ENCODE measurements at regions not wholly inside any gene's neighbourhood (a gene's known extent, or its start where the extent isn't known, plus 50 kb on each side); places are given as distances from the start of the nearest gene placed in this dataset.
"Not testable (repeated sequence)": the region's sequence is repeated elsewhere in the genome, so short reads cannot be mapped to it uniquely, and the experiment has no call there.

DNA sequence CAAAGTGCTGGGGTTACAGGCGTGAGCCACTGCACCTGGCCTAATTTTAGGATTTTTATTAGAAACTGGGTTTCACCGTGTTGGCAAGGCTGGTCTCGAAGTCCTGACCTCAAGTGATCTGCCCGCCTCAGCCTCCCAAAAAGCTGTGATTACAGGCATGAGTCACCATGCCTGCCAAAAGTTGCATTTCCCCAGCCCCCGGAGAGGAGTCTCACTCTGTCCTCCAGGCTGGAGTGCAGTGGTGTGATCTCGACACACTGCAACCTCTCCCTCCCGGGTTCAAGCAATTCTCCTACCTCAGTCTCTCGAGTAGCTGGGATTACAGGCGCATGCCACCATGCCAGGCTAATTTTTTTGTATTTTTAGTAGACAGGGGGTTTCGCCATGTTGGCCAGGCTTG is 122.0 kb upstream of the KCTD7 start:
- not testable (repeated sequence) for H3K4me1 ChIP-seq (ENCODE audit: control insufficient read depth in 2 of 2, insufficient read depth in 2 of 2, low read length in 1 of 2); H3K27me3 ChIP-seq (ENCODE audit: control insufficient read depth in 1 of 2, insufficient read depth in 2 of 2, low read length in 2 of 2); H3K36me3 ChIP-seq (ENCODE audit: control insufficient read depth in 2 of 2, insufficient read depth in 2 of 2, low read length in 1 of 2); H3K9me3 ChIP-seq (ENCODE audit: control insufficient read depth in 2 of 2, insufficient read depth in 1 of 2, low read depth in 1 of 2, low read length in 1 of 2); H3K4me3 ChIP-seq (ENCODE audit: low read depth in 1 of 2, low read length in 2 of 2); H3K27ac ChIP-seq (ENCODE audit: low read depth in 2 of 2, low read length in 1 of 2)
- WGBS, 2 donors = 64 to 73% methylated on average over 10 of the region's 10 CpGs

DNA sequence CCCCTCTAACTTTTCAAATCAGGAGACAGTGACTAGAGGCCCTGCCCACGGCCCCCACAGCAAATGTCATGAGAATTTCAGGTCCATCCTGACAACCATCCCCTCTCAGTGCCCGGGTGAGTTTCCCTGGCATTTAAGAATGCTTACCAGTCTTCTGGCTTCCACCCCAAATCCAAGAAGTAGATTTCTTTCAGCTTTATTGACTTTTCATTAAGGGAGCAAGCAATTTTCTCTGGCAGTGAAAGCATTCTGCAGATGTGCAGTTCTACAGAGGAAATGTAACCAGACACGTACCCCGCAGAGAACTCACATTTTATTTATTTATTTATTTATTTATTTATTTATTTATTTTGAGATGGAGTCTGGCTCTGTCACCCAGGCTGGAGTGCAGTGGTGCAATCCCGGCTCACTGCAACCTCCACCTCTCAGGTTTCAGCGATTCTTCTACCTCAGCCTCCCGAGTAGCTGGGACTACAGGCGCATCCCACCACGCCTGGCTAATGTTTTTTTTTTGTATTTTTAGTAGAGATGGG is 120.9 kb upstream of the KCTD7 start:
- no peaks in the 10 kb centered on the region for H3K36me3 ChIP-seq (ENCODE audit: control insufficient read depth in 2 of 2, insufficient read depth in 2 of 2, low read length in 1 of 2)
- no peaks in the 10 kb centered on the region for H3K9me3 ChIP-seq (ENCODE audit: control insufficient read depth in 2 of 2, insufficient read depth in 1 of 2, low read depth in 1 of 2, low read length in 1 of 2)
- WGBS, 2 donors = 67 to 73% methylated on average over 9 of the region's 9 CpGs
- no peaks in the 10 kb centered on the region for H3K27me3 ChIP-seq (ENCODE audit: control insufficient read depth in 1 of 2, insufficient read depth in 2 of 2, low read length in 2 of 2)
- H3K4me3 ChIP-seq (ENCODE audit: low read depth in 1 of 2, low read length in 2 of 2) = no peak overlapping the region
- no peak overlapping the region for H3K27ac ChIP-seq (ENCODE audit: low read depth in 2 of 2, low read length in 1 of 2)
- peaks cover 0 to 4% of the 10 kb centered on the region in 2 donors for H3K4me1 ChIP-seq (ENCODE audit: control insufficient read depth in 2 of 2, insufficient read depth in 2 of 2, low read length in 1 of 2)

DNA sequence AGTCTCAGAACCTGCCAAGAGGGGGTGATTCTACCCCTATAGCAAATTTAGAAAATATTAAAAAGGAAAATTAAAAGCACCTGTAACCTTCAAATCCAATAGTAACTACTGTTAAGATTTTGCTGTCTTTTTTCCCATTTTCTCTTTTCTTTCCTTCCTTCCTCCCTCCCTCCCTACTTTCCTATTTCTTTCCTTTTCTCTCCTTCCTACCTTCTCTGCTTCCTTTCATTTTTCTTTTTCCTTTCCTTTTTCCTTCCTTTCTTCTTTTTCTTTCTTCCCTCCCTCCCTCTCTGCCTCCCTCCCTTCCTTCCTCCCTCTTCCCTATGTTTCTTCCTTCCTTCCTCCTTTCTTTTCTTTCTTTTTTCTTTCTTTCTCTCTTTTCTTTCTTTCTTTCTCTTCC is 120.2 kb upstream of the KCTD7 start:
- Histone ChIP-seq H3K4me3 (ENCODE audit: low read depth in 1 of 2, low read length in 2 of 2) (no peak overlapping the region), H3K27ac (ENCODE audit: low read depth in 2 of 2, low read length in 1 of 2) (no peak overlapping the region), H3K36me3 (ENCODE audit: control insufficient read depth in 2 of 2, insufficient read depth in 2 of 2, low read length in 1 of 2) (no peaks in the 10 kb centered on the region), H3K9me3 (ENCODE audit: control insufficient read depth in 2 of 2, insufficient read depth in 1 of 2, low read depth in 1 of 2, low read length in 1 of 2) (no peaks in the 10 kb centered on the region), H3K4me1 (ENCODE audit: control insufficient read depth in 2 of 2, insufficient read depth in 2 of 2, low read length in 1 of 2) (peaks cover 0 to 4% of the 10 kb centered on the region in 2 donors), H3K27me3 (ENCODE audit: control insufficient read depth in 1 of 2, insufficient read depth in 2 of 2, low read length in 2 of 2) (no peaks in the 10 kb centered on the region)

DNA sequence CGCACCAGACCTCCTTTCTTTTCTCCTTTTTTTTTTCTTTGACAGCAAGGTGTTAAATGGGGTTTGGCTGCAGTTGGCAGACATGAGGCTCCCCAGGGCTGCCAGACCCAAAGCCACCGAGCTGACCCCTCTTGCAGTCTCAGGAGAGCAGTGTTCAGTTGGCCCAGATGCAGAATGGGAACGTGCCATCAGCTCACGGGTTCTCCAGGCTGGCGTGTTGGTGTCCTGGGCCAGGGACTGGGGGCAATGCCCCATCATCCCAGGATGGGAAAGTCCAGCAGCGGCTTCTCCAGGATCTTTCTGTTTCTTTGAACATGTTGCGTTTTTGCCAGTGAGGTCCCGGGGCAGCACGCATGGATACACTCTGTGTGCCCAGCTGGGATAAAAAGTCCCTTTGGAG is 114.6 kb upstream of the KCTD7 start:
- no peaks in the 10 kb centered on the region for H3K4me1 ChIP-seq (ENCODE audit: control insufficient read depth in 2 of 2, insufficient read depth in 2 of 2, low read length in 1 of 2)

DNA sequence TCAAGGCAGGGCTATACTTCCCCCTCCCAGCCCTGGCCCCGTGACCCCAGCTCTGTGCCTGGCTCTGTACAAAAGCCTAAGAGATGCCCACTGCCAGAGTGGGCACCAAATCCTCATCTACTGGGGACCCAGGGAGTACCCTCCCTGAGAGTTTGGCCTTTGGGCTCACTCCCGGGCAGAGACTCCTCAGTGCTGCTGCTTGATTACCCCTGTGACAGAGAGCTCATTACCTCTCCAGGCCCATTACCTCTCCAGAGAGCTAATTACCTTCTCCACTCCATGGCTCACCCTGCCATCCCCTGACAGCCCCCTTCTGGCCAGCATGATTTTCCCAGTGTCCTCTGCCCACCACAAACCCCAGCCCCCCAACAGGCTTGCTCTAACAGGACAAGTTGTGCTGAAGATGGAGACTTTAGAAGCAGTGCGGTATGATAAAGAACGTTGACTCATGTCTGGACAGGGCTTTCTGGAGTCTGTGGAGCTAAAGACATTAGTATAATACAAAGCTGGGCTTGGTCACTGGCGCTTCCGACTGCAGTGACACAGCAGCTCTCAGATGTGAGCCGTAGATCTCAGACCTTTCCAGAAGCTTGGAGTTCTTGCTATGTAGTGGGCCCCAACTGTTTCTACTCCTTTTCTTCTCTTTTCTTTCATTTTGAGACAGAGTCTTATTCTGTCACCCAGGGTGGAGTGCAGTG is 111.3 kb upstream of the KCTD7 start:
- Histone ChIP-seq H3K9me3 (ENCODE audit: control insufficient read depth in 2 of 2, insufficient read depth in 1 of 2, low read depth in 1 of 2, low read length in 1 of 2) (no peaks in the 10 kb centered on the region), H3K27me3 (ENCODE audit: control insufficient read depth in 1 of 2, insufficient read depth in 2 of 2, low read length in 2 of 2) (no peaks in the 10 kb centered on the region), H3K36me3 (ENCODE audit: control insufficient read depth in 2 of 2, insufficient read depth in 2 of 2, low read length in 1 of 2) (no peaks in the 10 kb centered on the region), H3K4me1 (ENCODE audit: control insufficient read depth in 2 of 2, insufficient read depth in 2 of 2, low read length in 1 of 2) (no peaks in the 10 kb centered on the region), H3K27ac (ENCODE audit: low read depth in 2 of 2, low read length in 1 of 2) (no peak overlapping the region), H3K4me3 (ENCODE audit: low read depth in 1 of 2, low read length in 2 of 2) (no peak overlapping the region)
- WGBS, 2 donors = 60 to 63% methylated on average over 7 of the region's 7 CpGs

More for the DNA sequence above, 114.6 kb upstream of the KCTD7 start:
- H3K27me3 ChIP-seq (ENCODE audit: control insufficient read depth in 1 of 2, insufficient read depth in 2 of 2, low read length in 2 of 2) = no peaks in the 10 kb centered on the region
- 71 to 81% methylated on average over 9 of the region's 9 CpGs for WGBS, 2 donors
- H3K36me3 ChIP-seq (ENCODE audit: control insufficient read depth in 2 of 2, insufficient read depth in 2 of 2, low read length in 1 of 2) = no peaks in the 10 kb centered on the region
- H3K4me3 ChIP-seq (ENCODE audit: low read depth in 1 of 2, low read length in 2 of 2) = no peak overlapping the region
- H3K27ac ChIP-seq (ENCODE audit: low read depth in 2 of 2, low read length in 1 of 2) = no peak overlapping the region
- H3K9me3 ChIP-seq (ENCODE audit: control insufficient read depth in 2 of 2, insufficient read depth in 1 of 2, low read depth in 1 of 2, low read length in 1 of 2) = no peaks in the 10 kb centered on the region

DNA sequence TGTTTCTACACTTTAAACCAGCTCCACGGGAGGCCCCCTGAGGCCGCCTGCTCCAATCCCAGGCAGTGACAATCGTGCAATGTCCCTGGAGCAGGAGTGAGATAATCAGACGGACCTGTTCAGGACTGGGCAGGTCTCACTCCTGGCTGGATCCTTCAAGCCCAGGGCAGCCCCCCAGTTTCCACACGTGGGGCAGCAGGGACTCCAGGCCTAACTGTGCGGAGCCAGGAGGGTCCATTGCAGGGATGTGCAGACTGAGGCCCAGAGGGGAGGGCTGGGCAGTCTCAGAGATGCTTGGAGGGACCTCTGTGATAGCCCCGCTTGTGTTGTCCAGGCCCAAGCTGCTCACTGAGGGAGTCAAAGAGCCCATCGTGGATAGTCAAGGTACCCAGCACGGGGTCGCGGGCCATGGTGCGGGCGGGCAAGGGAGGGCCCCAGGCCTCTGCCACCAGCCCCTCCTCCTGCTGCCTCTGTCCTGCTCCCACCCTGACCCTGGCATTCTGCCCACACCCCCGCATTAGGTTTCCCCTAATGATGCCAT is 110.5 kb upstream of the KCTD7 start:
- Histone ChIP-seq H3K4me3 (ENCODE audit: low read depth in 1 of 2, low read length in 2 of 2) (no peak overlapping the region), H3K4me1 (ENCODE audit: control insufficient read depth in 2 of 2, insufficient read depth in 2 of 2, low read length in 1 of 2) (no peaks in the 10 kb centered on the region), H3K27me3 (ENCODE audit: control insufficient read depth in 1 of 2, insufficient read depth in 2 of 2, low read length in 2 of 2) (no peaks in the 10 kb centered on the region), H3K27ac (ENCODE audit: low read depth in 2 of 2, low read length in 1 of 2) (no peak overlapping the region), H3K9me3 (ENCODE audit: control insufficient read depth in 2 of 2, insufficient read depth in 1 of 2, low read depth in 1 of 2, low read length in 1 of 2) (no peaks in the 10 kb centered on the region), H3K36me3 (ENCODE audit: control insufficient read depth in 2 of 2, insufficient read depth in 2 of 2, low read length in 1 of 2) (no peaks in the 10 kb centered on the region)
- WGBS, 2 donors = 71 to 77% methylated on average over 14 of the region's 14 CpGs

DNA sequence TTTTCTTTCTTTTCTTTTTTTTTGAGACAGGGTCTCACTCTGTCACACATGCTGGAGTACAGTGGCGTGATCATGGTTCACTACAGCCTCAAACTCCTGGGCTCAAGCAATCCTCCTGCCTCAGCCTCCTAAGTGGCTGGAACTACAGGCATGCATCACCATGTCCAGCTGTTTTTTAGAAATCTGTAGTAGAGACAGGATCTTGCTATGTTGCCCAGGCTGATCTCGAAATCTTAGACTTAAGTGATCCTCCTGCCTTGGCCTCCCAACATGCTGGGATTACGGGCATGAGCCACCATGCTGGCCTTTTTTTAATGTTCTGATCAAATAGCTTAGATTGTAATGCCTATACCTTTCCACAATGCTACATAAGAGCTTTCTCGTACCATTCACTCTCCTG is 107.0 kb upstream of the KCTD7 start:
- no peaks in the 10 kb centered on the region for H3K9me3 ChIP-seq (ENCODE audit: control insufficient read depth in 2 of 2, insufficient read depth in 1 of 2, low read depth in 1 of 2, low read length in 1 of 2)
- 90 to 95% methylated on average over 4 of the region's 4 CpGs for WGBS, 2 donors
- no peak overlapping the region for H3K4me3 ChIP-seq (ENCODE audit: low read depth in 1 of 2, low read length in 2 of 2)
- H3K27me3 ChIP-seq (ENCODE audit: control insufficient read depth in 1 of 2, insufficient read depth in 2 of 2, low read length in 2 of 2) = no peaks in the 10 kb centered on the region
- no peak overlapping the region for H3K27ac ChIP-seq (ENCODE audit: low read depth in 2 of 2, low read length in 1 of 2)
- no peaks in the 10 kb centered on the region for H3K4me1 ChIP-seq (ENCODE audit: control insufficient read depth in 2 of 2, insufficient read depth in 2 of 2, low read length in 1 of 2)
- H3K36me3 ChIP-seq (ENCODE audit: control insufficient read depth in 2 of 2, insufficient read depth in 2 of 2, low read length in 1 of 2) = peaks cover 0 to 2% of the 10 kb centered on the region in 2 donors

DNA sequence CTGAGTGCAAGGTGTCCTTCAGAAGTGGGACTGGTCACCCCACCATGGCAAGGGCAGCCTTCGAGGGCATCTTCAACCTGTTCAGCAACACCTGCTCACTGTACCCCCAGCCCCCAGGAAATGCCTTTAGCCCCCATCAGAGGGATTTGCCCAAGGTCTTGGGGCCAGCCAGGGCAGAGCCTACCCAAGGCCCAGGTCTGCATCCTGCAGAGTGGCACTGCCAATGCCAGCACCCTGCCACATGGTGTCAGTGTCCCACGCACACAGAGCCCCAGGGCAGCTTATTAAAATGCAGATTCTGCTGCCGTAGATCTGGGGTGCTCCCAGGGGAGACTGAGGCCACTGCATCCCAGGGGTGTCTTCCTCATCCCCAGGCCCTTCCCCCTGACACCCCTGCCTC is 106.2 kb upstream of the KCTD7 start:
- Histone ChIP-seq H3K4me1 (ENCODE audit: control insufficient read depth in 2 of 2, insufficient read depth in 2 of 2, low read length in 1 of 2) (no peaks in the 10 kb centered on the region), H3K27me3 (ENCODE audit: control insufficient read depth in 1 of 2, insufficient read depth in 2 of 2, low read length in 2 of 2) (no peaks in the 10 kb centered on the region), H3K4me3 (ENCODE audit: low read depth in 1 of 2, low read length in 2 of 2) (no peak overlapping the region), H3K9me3 (ENCODE audit: control insufficient read depth in 2 of 2, insufficient read depth in 1 of 2, low read depth in 1 of 2, low read length in 1 of 2) (no peaks in the 10 kb centered on the region), H3K36me3 (ENCODE audit: control insufficient read depth in 2 of 2, insufficient read depth in 2 of 2, low read length in 1 of 2) (peaks cover 0 to 2% of the 10 kb centered on the region in 2 donors), H3K27ac (ENCODE audit: low read depth in 2 of 2, low read length in 1 of 2) (no peak overlapping the region)
- WGBS, 2 donors = 46 to 49% methylated on average over 3 of the region's 3 CpGs

DNA sequence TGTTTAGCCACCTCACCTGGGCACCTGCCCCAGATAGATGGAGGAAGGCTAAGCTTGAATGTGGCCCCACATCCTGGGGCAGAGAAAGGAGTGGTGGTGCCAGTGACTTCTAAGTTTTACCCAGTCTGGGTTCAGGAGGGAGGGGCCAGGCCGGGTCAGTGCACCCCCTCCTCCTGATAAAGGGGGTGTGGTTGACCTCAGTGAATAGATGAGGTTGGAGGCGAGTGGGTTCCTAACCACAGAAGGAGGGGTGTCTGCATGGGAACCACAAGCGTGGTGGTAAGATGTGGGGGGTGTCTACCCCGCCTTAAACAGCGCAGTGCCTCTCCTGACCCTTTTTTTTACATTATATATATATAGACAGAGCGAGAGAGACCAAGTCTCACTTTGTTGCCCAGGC is 105.3 kb upstream of the KCTD7 start:
- H3K36me3 ChIP-seq (ENCODE audit: control insufficient read depth in 2 of 2, insufficient read depth in 2 of 2, low read length in 1 of 2) = peaks cover 0 to 2% of the 10 kb centered on the region in 2 donors
- no peak overlapping the region for H3K4me3 ChIP-seq (ENCODE audit: low read depth in 1 of 2, low read length in 2 of 2)

DNA sequence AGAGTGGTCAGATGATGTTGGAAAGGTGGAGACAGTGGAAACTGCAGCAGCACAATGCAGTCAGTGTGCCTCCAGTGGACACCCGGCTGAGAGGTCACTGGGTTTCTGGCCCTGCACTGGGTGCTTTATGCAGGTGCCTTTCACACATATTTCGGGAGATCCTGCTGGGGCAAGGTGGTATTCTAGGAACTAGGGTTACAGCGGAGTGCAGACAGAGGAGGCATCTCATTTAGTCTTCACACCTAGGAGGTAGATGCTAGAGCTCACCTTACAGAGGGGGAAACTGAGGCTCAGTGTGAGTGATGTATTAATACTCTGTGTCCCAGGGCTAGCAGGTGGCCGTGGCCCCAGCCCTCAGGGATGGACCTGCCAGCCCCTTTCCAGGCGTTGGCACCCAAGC is 103.9 kb upstream of the KCTD7 start:
- H3K4me3 ChIP-seq (ENCODE audit: low read depth in 1 of 2, low read length in 2 of 2) = no peak overlapping the region
- no peaks in the 10 kb centered on the region for H3K9me3 ChIP-seq (ENCODE audit: control insufficient read depth in 2 of 2, insufficient read depth in 1 of 2, low read depth in 1 of 2, low read length in 1 of 2)
- no peaks in the 10 kb centered on the region for H3K27me3 ChIP-seq (ENCODE audit: control insufficient read depth in 1 of 2, insufficient read depth in 2 of 2, low read length in 2 of 2)
- no peak overlapping the region for H3K27ac ChIP-seq (ENCODE audit: low read depth in 2 of 2, low read length in 1 of 2)
- WGBS, 2 donors = 76 to 86% methylated on average over 5 of the region's 5 CpGs
- no peaks in the 10 kb centered on the region for H3K4me1 ChIP-seq (ENCODE audit: control insufficient read depth in 2 of 2, insufficient read depth in 2 of 2, low read length in 1 of 2)
- H3K36me3 ChIP-seq (ENCODE audit: control insufficient read depth in 2 of 2, insufficient read depth in 2 of 2, low read length in 1 of 2) = peaks cover 0 to 2% of the 10 kb centered on the region in 2 donors

More for the DNA sequence above, 105.3 kb upstream of the KCTD7 start:
- Histone ChIP-seq H3K4me1 (ENCODE audit: control insufficient read depth in 2 of 2, insufficient read depth in 2 of 2, low read length in 1 of 2) (no peaks in the 10 kb centered on the region), H3K27ac (ENCODE audit: low read depth in 2 of 2, low read length in 1 of 2) (no peak overlapping the region), H3K27me3 (ENCODE audit: control insufficient read depth in 1 of 2, insufficient read depth in 2 of 2, low read length in 2 of 2) (no peaks in the 10 kb centered on the region), H3K9me3 (ENCODE audit: control insufficient read depth in 2 of 2, insufficient read depth in 1 of 2, low read depth in 1 of 2, low read length in 1 of 2) (no peaks in the 10 kb centered on the region)
- 67 to 75% methylated on average over 6 of the region's 6 CpGs for whole genome bisulfite sequencing, 2 donors

Measured in esophagus (tissue), 2 donors.